ENCODE measurements at regions not wholly inside any gene's neighbourhood (a gene's known extent, or its start where the extent isn't known, plus 50 kb on each side); places are given as distances from the start of the nearest gene placed in this dataset.

DNA sequence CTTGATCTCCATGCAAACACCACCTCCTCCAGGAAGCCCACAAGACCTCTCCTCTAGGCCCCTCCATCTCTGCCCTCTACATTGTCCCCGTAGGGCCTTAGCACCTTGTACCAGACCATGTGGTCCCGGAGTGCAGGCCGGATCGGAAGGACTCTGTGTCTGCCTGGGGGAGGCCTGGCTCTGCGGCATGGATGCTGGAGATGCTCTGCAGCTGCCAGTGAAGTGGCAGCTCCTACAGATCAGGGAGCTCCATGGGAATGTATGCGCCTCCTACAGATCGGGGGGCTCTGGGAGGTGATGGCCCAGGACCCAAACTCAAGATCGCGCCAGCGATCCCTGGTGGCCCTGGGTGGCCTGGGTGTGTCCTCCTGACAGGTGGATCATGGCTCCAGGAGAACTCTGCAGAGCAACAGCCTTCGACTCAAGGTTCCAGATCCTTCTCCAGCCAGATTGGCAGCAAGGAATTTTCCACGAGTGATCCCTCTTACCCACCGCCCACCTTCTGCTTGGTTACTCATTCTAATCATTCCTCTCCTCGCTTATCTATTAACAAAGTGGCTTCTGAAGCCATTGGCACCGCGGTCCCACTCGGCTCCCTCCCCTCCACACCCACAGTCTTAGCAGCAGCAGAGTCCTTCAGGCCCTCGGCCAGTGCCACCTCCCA, 67.3 kb downstream of the ADRA2C start:
- no peak for TF ChIP-seq TAF1 (IDR thresholded peaks at IDR 0.05; ENCODE audit: borderline replicate concordance, insufficient read depth, low read length)
- TF ChIP-seq POLR2AphosphoS5 (IDR thresholded peaks at IDR 0.05; ENCODE audit: low read depth, low read length): no peak
- TF ChIP-seq, protein P1, sequence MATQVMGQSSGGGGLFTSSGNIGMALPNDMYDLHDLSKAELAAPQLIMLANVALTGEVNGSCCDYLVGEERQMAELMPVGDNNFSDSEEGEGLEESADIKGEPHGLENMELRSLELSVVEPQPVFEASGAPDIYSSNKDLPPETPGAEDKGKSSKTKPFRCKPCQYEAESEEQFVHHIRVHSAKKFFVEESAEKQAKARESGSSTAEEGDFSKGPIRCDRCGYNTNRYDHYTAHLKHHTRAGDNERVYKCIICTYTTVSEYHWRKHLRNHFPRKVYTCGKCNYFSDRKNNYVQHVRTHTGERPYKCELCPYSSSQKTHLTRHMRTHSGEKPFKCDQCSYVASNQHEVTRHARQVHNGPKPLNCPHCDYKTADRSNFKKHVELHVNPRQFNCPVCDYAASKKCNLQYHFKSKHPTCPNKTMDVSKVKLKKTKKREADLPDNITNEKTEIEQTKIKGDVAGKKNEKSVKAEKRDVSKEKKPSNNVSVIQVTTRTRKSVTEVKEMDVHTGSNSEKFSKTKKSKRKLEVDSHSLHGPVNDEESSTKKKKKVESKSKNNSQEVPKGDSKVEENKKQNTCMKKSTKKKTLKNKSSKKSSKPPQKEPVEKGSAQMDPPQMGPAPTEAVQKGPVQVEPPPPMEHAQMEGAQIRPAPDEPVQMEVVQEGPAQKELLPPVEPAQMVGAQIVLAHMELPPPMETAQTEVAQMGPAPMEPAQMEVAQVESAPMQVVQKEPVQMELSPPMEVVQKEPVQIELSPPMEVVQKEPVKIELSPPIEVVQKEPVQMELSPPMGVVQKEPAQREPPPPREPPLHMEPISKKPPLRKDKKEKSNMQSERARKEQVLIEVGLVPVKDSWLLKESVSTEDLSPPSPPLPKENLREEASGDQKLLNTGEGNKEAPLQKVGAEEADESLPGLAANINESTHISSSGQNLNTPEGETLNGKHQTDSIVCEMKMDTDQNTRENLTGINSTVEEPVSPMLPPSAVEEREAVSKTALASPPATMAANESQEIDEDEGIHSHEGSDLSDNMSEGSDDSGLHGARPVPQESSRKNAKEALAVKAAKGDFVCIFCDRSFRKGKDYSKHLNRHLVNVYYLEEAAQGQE (IDR thresholded peaks at IDR 0.05; ENCODE audit: insufficient read depth in 1 of 2, low read depth in 2 of 2, low read length in 2 of 2): no peak
- TF ChIP-seq SIN3A (IDR thresholded peaks at IDR 0.05; ENCODE audit: borderline replicate concordance, insufficient read depth, low read length): no peak
- no peak for TF ChIP-seq FOXP2 (optimal IDR thresholded peaks at IDR 0.05; ENCODE audit: borderline replicate concordance, extremely low read depth, extremely low read length, insufficient read depth)

GRCh38 chr4:3834186-3834662, 68.0 kb downstream of the ADRA2C start:
- TF ChIP-seq TAF1 (IDR thresholded peaks at IDR 0.05; ENCODE audit: borderline replicate concordance, insufficient read depth, low read length): no peak
- TF ChIP-seq FOXP2 (optimal IDR thresholded peaks at IDR 0.05; ENCODE audit: borderline replicate concordance, extremely low read depth, extremely low read length, insufficient read depth): no peak
- TF ChIP-seq POLR2AphosphoS5 (IDR thresholded peaks at IDR 0.05; ENCODE audit: low read depth, low read length): no peak
- TF ChIP-seq, protein P1 (IDR thresholded peaks at IDR 0.05; ENCODE audit: insufficient read depth in 1 of 2, low read depth in 2 of 2, low read length in 2 of 2): no peak
- TF ChIP-seq SIN3A (IDR thresholded peaks at IDR 0.05; ENCODE audit: borderline replicate concordance, insufficient read depth, low read length): no peak

DNA sequence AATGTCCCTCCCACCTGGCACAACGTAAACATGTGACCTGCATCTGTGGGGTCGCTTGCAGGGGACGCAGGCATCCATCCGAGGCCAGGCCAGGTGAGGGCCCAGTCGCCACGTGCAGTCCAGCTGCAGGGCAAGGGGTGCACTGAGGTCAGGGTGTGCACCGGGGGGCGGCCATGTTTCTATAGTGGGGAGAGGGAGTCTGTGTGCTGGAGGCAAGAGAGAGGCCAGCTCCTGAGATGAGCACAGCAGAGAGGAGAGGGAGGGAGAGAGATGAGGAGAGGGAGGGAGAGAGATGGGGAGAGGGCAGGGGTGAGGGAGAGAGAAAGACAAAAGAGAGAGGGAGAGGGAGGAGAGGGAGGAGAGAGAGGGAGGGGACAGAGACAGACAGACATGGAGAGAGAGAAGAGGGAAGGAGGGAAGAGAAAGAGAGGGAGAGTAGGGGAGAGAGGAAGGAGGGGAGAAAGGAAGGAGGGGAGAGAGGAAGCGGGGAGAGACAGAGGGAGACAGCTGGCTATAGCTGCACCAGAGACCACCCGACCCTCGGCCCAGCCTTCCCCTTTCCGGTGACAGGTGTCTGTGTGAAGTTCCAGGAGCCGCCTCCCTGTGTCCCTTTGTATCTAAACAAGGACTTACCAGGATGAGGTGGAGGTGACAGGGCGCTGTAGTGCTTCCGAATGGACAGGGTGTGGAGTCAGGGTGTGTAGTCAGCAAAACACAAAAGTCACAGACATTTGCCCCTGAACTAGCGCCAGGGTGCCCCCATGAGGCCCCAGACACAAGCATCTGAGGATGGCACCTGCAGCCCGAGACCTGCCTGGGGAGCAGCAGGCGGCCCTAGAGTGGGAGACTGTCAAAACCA, 68.7 kb downstream of the ADRA2C start:
- TF ChIP-seq SIN3A (IDR thresholded peaks at IDR 0.05; ENCODE audit: borderline replicate concordance, insufficient read depth, low read length) (no peak), TAF1 (IDR thresholded peaks at IDR 0.05; ENCODE audit: borderline replicate concordance, insufficient read depth, low read length) (no peak), POLR2AphosphoS5 (IDR thresholded peaks at IDR 0.05; ENCODE audit: low read depth, low read length) (no peak), FOXP2 (optimal IDR thresholded peaks at IDR 0.05; ENCODE audit: borderline replicate concordance, extremely low read depth, extremely low read length, insufficient read depth) (no peak)
- TF ChIP-seq, protein P1 (IDR thresholded peaks at IDR 0.05; ENCODE audit: insufficient read depth in 1 of 2, low read depth in 2 of 2, low read length in 2 of 2): no peak

DNA sequence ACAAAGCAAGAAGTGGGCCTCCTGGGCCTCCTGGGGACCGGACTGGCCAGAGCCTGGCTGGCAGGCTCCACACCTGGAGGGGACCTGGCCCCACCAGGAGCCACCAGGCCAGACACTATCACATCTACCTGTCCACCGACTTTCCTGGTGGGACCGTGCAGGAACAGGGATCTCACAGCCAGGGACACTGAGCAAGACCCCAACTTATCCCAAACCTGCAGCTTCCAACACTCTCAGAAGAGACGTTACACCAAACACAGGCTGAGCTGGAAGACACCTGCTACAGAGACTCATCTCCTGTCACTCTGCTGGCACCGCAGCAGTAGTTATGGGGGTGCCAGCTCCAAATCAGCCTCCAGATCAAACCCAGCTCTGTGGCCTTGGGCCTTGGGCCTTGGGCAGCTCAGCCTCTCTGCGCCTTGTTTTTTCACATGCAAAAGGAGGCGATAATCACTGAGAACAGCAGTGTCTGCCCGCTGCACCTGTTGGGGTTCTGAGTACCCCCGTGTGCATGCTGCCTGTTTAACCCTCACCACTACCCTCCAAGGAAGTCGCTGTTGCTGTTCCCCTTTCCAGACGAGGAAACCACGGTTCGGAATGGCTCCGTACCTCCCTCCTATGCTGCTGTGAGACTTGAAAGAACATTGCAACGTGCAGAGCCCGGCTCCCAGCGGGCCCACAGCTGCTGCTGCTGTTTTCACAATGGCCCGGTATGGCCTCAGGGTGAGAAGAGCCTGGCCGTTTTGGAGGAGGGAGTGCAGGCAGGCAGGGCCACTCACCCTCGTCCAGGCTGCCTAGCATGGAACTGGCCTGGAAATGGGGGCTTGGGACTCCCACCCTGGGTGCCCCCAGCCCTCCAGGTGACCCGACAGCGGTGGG, 69.6 kb downstream of the ADRA2C start:
- no peak for TF ChIP-seq POLR2AphosphoS5 (IDR thresholded peaks at IDR 0.05; ENCODE audit: low read depth, low read length)
- no peak for TF ChIP-seq TAF1 (IDR thresholded peaks at IDR 0.05; ENCODE audit: borderline replicate concordance, insufficient read depth, low read length)
- TF ChIP-seq SIN3A (IDR thresholded peaks at IDR 0.05; ENCODE audit: borderline replicate concordance, insufficient read depth, low read length): no peak
- TF ChIP-seq FOXP2 (optimal IDR thresholded peaks at IDR 0.05; ENCODE audit: borderline replicate concordance, extremely low read depth, extremely low read length, insufficient read depth): no peak

GRCh38 chr4:3836406-3836755, 70.2 kb downstream of the ADRA2C start:
- TF ChIP-seq SIN3A (IDR thresholded peaks at IDR 0.05; ENCODE audit: borderline replicate concordance, insufficient read depth, low read length) (no peak), FOXP2 (optimal IDR thresholded peaks at IDR 0.05; ENCODE audit: borderline replicate concordance, extremely low read depth, extremely low read length, insufficient read depth) (no peak), TAF1 (IDR thresholded peaks at IDR 0.05; ENCODE audit: borderline replicate concordance, insufficient read depth, low read length) (no peak), POLR2AphosphoS5 (IDR thresholded peaks at IDR 0.05; ENCODE audit: low read depth, low read length) (no peak)
- TF ChIP-seq, protein P1 (IDR thresholded peaks at IDR 0.05; ENCODE audit: insufficient read depth in 1 of 2, low read depth in 2 of 2, low read length in 2 of 2): no peak

Data from PFSK-1 (cell line).